Skeletal muscle tissue (tissue), 3 donors: ENCODE measurements at regions not wholly inside any gene's neighbourhood (a gene's known extent, or its start where the extent isn't known, plus 50 kb on each side); places are given as distances from the start of the nearest gene placed in this dataset.
"Not testable (repeated sequence)": the region's sequence is repeated elsewhere in the genome, so short reads cannot be mapped to it uniquely, and the experiment has no call there.

Experiments
- H3K27ac ChIP-seq: one replicate; pipeline ENCODE4 v1.7.0; 2013; ENCODE audit warnings: mild to moderate bottlenecking, low read depth, low read length, inconsistent platforms
- H3K27me3 ChIP-seq, 3 donors: one replicate each; pipeline ENCODE4 v1.7.0; 2013; ENCODE audit warnings: low read length in 3 of 3; ENCODE audit not compliant: control insufficient read depth in 3 of 3, insufficient read depth in 3 of 3
- H3K36me3 ChIP-seq, 3 donors: one replicate each; pipeline ENCODE4 v1.7.0; 2013; ENCODE audit warnings: low read length in 3 of 3; ENCODE audit not compliant: control insufficient read depth in 3 of 3, insufficient read depth in 3 of 3
- H3K4me1 ChIP-seq, 3 donors: one replicate each; pipeline ENCODE4 v1.7.0; 2013; ENCODE audit warnings: low read length in 3 of 3, mild to moderate bottlenecking in 3 of 3; ENCODE audit not compliant: control insufficient read depth in 3 of 3, insufficient read depth in 3 of 3
- H3K4me3 ChIP-seq, 3 donors: one replicate each; pipeline ENCODE4 v1.7.0; 2013; ENCODE audit warnings: low read length in 3 of 3
- H3K9ac ChIP-seq, 3 donors: one replicate each; pipeline ENCODE4 v1.7.0; 2013; ENCODE audit warnings: low read length in 3 of 3, mild to moderate bottlenecking in 3 of 3, moderate library complexity in 2 of 3, low read depth in 1 of 3
- H3K9me3 ChIP-seq, 3 donors: one replicate each; pipeline ENCODE4 v1.7.0; 2013; ENCODE audit warnings: low read length in 3 of 3; ENCODE audit not compliant: control insufficient read depth in 3 of 3
- donor health status: Osteomylitis.

GRCh38 chrX:40788698-40789097 lies 53.4 kb upstream of the MED14 start:
- H3K9me3 ChIP-seq, H3K36me3 ChIP-seq, H3K4me1 ChIP-seq, H3K4me3 ChIP-seq, H3K27ac ChIP-seq, H3K9ac ChIP-seq, H3K27me3 ChIP-seq: not testable (repeated sequence)

DNA sequence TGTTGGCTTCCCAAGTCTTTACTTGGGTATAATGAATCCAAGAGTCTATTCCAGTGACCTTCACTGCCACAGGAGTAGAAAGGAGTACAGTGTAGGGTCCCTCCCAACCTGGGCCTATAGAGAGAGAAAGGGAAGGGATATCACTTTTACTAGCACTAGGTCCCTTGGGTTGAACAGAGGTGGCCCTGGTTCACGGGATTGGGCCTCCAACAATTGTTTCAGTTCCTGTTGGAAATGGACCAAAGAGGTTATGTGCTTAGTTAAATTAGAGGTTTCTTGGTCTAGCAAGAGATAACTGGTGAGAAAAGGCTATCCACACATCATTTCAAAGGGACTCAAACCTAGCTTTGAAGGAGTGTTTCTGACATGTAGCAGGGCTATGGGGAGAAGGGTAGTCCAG lies 57.1 kb upstream of the MED14 start:
- Histone ChIP-seq H3K9me3 (no peaks in the 10 kb centered on the region), H3K4me1 (peaks cover 2 to 9% (median 5%) of the 10 kb centered on the region in 3 donors), H3K27me3 (no peaks in the 10 kb centered on the region), H3K36me3 (no peaks in the 10 kb centered on the region), H3K9ac (no peak overlapping the region), H3K27ac (no peak overlapping the region), H3K4me3 (no peak overlapping the region)

DNA sequence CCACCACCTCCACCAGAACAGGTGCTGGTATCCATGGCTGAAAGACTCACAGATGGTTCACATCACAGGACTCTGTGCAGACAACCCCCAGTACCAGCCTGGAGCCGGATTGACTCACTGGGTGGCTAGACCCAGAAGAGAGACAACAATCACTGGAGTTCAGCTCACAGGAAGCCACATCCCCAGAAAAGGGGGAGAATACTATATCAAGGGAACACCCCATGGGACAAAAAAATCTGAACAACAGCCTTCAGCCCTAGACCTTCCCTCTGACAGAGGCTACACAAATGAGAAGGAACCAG lies 59.4 kb upstream of the MED14 start:
- not testable (repeated sequence) for H3K9ac ChIP-seq, H3K36me3 ChIP-seq, H3K4me1 ChIP-seq, H3K4me3 ChIP-seq, H3K27me3 ChIP-seq, H3K9me3 ChIP-seq
- peak overlapping the region; percentile 25 for H3K27ac ChIP-seq

DNA sequence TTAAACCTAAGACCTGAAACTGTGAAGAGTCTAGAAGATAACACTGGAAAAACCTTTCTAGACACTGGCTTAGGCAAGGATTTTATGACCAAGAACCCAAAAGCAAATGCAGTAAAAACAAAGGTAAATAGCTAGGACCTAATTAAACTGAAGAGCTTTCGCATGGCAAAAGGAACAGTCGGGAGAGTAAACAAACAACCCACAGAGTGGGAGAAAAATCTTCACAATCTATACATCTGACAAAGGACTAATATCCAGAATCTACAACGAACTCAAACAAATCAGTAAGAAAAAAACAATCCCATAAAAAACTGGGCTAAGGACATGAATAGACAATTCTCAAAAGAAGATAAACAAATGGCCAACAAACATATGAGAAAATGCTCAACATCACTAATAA lies 64.4 kb upstream of the MED14 start:
- H3K4me3 ChIP-seq, H3K9me3 ChIP-seq, H3K4me1 ChIP-seq, H3K36me3 ChIP-seq, H3K27ac ChIP-seq, H3K9ac ChIP-seq, H3K27me3 ChIP-seq: not testable (repeated sequence)

GRCh38 chrX:40805404-40805803 lies 70.1 kb upstream of the MED14 start:
- H3K4me3 ChIP-seq, result no peak overlapping the region
- no peaks in the 10 kb centered on the region for H3K27me3 ChIP-seq
- H3K4me1 ChIP-seq, result no peaks in the 10 kb centered on the region
- no peak overlapping the region for H3K9ac ChIP-seq
- H3K9me3 ChIP-seq, result no peaks in the 10 kb centered on the region
- no peak overlapping the region for H3K27ac ChIP-seq
- H3K36me3 ChIP-seq, result no peaks in the 10 kb centered on the region

- H3K27ac ChIP-seq, result no peak overlapping the region
- no peaks in the 10 kb centered on the region for H3K9me3 ChIP-seq
- H3K4me3 ChIP-seq, result no peak overlapping the region
- H3K9ac ChIP-seq, result no peak overlapping the region
- H3K4me1 ChIP-seq, result no peaks in the 10 kb centered on the region
- no peaks in the 10 kb centered on the region for H3K27me3 ChIP-seq
- H3K36me3 ChIP-seq, result no peaks in the 10 kb centered on the region
Observed at GRCh38 chrX:40806513-40807220, 71.3 kb upstream of the MED14 start.

DNA sequence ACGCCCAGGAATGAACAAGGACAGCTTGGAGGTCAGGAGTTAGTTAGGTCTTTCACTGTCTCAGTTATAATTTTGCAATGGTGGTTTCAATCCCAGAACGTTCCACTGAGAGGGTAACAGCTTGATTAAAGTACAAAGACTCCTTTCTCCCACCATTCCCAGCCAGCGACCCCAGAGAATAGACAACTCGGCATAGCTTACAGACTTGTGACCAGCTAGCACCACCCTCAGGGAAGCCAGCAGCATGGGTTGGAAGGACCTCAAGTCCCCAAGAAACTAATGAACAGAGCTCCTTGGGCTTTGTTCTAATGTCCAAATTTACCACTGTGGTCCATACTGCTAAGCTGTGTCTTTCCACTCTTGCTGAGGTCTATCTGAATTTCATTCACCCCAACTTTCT lies 72.0 kb upstream of the MED14 start:
- H3K27ac ChIP-seq, result no peak overlapping the region

GRCh38 chrX:40808203-40808602 lies 72.9 kb upstream of the MED14 start:
- H3K9me3 ChIP-seq, result no peaks in the 10 kb centered on the region
- no peaks in the 10 kb centered on the region for H3K4me1 ChIP-seq
- no peaks in the 10 kb centered on the region for H3K27me3 ChIP-seq
- no peak overlapping the region for H3K4me3 ChIP-seq
- H3K36me3 ChIP-seq, result no peaks in the 10 kb centered on the region
- no peak overlapping the region for H3K27ac ChIP-seq
- no peak overlapping the region for H3K9ac ChIP-seq

More for the DNA sequence above, 72.0 kb upstream of the MED14 start:
- no peaks in the 10 kb centered on the region for H3K9me3 ChIP-seq
- H3K36me3 ChIP-seq, result no peaks in the 10 kb centered on the region
- H3K9ac ChIP-seq, result no peak overlapping the region
- H3K4me3 ChIP-seq, result no peak overlapping the region
- no peaks in the 10 kb centered on the region for H3K27me3 ChIP-seq
- no peaks in the 10 kb centered on the region for H3K4me1 ChIP-seq

DNA sequence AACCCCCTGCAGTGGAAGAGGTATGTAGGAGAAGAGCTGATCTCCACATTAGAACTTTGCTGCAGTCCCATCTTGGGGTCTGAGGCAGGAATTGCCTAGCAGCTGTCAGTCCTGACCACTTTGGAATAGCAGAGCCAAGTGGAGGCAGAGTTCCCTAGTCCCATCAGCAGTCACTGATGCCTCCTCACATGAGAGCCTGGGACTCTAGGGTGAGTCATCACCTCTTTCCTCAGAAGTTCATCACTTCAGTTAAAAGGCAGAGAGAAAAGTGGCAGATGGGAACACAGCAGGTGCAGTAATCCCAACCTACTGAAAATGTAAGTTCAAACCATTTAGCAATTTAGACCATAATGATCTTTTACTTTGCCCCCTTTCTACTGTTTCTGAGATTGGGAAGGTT lies 73.9 kb upstream of the MED14 start:
- no peaks in the 10 kb centered on the region for H3K36me3 ChIP-seq
- no peaks in the 10 kb centered on the region for H3K4me1 ChIP-seq
- H3K9ac ChIP-seq, result no peak overlapping the region
- H3K27me3 ChIP-seq, result no peaks in the 10 kb centered on the region
- H3K4me3 ChIP-seq, result no peak overlapping the region
- no peaks in the 10 kb centered on the region for H3K9me3 ChIP-seq
- no peak overlapping the region for H3K27ac ChIP-seq

- not testable (repeated sequence) for H3K9me3 ChIP-seq, H3K9ac ChIP-seq, H3K36me3 ChIP-seq, H3K27ac ChIP-seq, H3K4me1 ChIP-seq, H3K27me3 ChIP-seq, H3K4me3 ChIP-seq
Observed at GRCh38 chrX:40815045-40815444, 79.7 kb upstream of the MED14 start.

GRCh38 chrX:40816906-40817305 lies 81.6 kb upstream of the MED14 start:
- Histone ChIP-seq H3K27ac (no peak overlapping the region), H3K9ac (no peak overlapping the region), H3K9me3 (peaks cover 0 to 3% (median 0%) of the 10 kb centered on the region in 3 donors), H3K4me1 (no peaks in the 10 kb centered on the region), H3K4me3 (no peak overlapping the region), H3K36me3 (no peaks in the 10 kb centered on the region), H3K27me3 (no peaks in the 10 kb centered on the region)
